GM19395 (cell line): ENCODE measurements at regions not wholly inside any gene's neighbourhood (a gene's known extent, or its start where the extent isn't known, plus 50 kb on each side); places are given as distances from the start of the nearest gene placed in this dataset.

ENCODE experiments used
- ATAC-seq: cut with Tn5 transposase; IDR thresholded peaks from one replicate; pipeline ENCODE4 v1.9.1; 2021; ENCODE audit warnings: mild to moderate bottlenecking, moderate library complexity; ENCODE audit not compliant: unreplicated experiment

- no peak for ATAC-seq
Measured at GRCh38 chr10:44042075-44042770, 342.7 kb downstream of the CXCL12 start.

- no peak for ATAC-seq
Measured at GRCh38 chr10:44039599-44039998, 345.3 kb downstream of the CXCL12 start.

DNA sequence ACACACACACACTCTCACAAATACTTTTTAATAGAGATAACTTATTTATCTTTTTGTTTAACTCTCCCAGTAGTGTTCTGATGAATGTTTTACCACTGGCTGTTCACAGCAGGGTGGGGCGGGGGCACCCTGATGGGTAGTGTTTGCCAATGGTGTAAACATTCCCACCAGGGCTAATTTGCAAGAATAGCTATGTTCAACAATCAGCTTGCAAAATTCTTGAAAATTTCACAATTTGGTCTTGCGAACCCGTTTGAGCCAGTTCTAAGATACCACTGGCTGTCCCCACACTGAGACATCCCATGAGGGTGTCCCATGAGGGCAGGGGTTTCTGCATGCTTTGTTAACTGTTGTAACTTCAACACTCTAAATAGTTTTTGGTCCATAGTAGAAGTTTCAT is 348.5 kb downstream of the CXCL12 start:
- no peak for ATAC-seq

GRCh38 chr10:44035474-44036197 is 349.3 kb downstream of the CXCL12 start:
- ATAC-seq: no peak

DNA sequence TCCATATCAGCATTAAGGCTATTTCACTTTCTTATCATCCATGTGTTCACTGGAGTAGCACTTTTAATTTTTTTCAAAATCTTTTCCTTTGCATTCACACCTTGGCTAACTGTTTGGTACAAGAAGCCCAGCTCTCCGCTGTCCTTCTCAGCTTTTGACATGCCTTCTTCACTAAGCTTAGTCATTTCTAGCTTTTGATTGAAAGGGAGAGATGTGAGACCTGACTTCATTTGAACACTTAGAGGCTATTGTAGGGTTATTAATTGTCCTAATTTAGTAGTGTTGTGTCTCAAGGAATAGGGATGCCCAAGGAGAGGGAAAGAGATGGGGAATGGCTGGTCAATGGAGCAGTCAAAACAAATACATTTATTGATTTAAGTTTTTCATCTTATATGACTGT is 350.0 kb downstream of the CXCL12 start:
- ATAC-seq: no peak

DNA sequence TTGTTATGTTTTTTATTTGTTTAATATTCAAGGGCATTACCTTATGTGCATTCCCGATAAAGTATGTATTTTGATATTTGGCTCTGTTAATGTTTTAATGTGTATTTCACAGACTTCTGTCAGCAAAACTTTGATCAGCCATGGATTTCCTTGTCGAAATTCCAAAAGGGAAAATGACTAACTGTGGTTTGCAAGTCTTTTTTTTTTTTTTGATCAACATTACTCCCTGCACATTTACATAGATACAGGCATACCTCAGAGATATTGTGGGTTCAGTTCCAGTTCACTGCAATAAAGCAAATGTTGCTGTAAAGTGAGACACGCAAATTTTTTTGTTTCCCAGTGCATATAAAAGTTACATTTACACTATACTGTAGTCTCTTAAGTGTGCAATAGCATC is 351.9 kb downstream of the CXCL12 start:
- no peak for ATAC-seq

- ATAC-seq: no peak
Measured at GRCh38 chr10:44032216-44032615, 352.7 kb downstream of the CXCL12 start.

GRCh38 chr10:44030738-44031137 is 354.2 kb downstream of the CXCL12 start:
- no peak for ATAC-seq

DNA sequence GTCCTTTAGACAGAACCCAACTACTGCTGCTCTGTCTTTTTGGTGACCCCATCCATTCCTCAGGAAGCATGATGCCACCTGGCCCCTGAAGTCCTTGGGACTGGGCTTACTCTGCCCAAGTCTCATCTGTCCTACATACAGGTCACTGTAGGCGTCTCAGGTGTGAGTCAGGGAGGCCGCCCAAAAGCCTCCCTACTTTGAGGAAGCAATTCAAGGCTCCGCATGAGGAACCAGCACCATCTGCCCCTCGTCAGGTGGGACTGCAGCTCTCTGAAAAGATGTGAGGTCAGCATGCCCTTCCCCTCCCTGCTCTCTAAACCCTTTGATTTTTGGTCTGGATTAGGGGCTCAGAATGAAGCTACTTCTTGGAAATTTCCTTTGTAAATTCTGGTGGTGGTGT is 354.8 kb downstream of the CXCL12 start:
- peak; percentile 57 for ATAC-seq

- ATAC-seq: no peak
Measured at GRCh38 chr10:44028384-44029137, 356.3 kb downstream of the CXCL12 start.

DNA sequence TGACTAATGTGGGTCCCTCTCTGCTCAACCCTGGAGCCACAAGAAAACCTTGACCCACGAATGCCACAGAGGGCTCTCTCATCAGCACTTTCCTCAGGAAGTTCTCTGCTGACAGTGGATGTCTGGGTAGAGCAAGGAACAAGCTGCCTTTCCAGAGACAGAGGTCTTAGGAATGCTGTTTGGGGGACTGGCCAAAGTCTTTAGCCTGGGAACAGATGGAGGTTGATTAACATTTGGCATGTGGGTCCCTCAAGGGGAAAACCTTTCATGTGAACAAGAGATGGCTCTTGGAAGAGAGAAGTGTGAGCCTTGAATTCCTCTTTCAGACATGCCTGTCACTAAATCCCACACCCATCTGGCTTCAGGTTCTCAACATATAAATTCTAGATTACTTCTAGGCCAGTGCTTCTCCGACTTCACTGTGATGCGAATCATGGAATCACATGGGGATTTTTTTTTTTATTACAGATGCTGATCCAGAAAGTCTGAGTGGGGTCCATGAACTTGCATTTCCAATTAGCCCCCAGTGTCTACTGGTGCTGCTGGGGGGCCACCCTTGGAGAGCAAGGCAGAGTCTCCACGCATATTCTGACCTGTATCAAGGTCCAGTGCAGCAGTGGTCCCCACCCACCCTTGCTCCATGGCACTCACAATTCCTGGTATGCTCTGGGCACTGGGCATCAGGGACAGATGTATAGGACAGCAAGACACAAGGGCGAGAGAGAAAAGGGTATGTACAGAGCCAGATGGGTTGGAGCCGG is 360.4 kb downstream of the CXCL12 start:
- ATAC-seq: no peak

DNA sequence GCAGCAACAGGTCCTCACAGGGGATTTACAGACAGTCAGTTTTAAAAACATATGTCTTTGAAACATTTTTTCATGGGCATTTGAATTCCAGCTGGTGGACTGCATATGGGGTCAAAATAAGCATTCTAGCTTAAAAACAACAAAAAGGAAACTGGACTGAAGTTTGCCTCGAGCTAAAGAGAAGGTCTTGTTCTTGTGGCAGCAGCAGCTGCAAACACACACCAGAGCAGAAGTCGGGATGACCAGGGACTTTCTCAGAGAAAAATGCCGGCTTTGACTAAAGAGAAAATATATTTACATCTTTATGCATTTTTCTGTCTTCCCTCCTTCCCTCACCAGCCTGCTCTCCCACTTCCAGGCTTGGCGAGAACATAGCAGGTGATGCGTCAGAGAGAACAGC is 361.4 kb downstream of the CXCL12 start:
- ATAC-seq: no peak

- ATAC-seq: no peak
Measured at GRCh38 chr10:44022203-44022602, 362.7 kb downstream of the CXCL12 start.

DNA sequence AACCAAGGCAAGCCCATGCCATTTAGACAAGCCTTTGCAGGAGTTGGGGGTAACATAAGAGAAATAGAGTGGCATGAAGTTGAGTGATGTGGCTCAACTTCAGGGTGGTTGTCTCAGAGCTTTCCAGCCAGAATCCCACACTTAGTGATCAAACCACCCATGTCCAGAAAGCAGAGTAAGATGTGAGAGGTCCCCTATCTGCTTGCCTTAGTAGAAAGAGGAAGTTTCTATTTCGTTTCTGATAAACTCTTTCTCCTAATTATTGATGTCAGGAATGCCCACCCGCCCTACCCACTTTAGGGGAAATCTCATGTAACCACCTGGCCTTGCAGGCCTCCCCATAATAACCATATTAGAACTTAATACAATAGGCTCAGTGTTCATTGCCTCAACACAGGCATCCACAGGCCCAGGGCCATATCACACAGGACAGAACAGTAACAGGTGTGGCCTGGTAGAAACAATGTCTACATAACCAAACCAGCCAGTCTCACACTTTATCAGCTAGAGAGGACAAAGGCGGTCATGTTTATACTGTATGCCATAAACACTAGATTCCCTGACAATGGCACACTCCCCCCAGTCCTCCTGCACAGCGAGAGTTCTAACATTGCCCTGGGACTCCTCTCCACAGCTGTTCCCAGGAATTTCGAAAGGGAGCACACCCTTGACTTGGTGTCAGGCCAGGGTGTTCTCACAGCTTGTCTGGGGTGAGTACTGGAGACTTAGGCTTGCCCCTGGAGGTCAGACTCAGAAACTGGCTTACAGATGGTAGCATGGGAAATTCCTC is 364.4 kb downstream of the CXCL12 start:
- no peak for ATAC-seq

DNA sequence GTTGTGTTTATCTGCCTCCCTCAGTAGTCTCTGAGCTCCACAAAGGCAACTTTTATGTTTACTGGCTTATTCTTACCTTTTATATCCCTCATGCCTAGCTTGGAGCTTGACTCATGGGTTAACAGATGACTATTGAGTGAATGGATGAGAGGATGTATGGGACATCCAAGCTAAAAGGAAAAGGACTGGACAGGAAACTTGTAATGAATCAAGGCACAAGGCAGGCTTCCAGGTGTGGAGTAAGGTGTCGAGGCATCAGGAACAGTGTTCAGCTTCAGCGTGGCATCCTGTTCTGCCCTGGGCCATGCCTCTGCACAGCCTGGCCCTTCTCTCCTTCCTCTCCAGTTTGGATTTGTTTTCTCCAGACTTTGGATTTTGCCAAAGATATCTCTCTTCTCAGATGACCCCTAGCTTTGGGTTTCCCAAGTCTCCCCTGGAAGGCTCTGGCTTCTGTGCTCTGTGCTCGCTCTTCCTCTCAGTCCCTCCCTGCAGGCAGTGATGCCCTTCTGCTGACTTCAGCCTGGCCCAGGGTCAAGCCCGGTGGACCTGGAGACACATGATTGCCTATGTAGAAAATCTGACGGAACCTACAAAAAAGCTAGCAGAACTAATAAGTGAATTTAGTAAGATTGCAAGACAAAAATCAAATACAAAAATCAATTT is 367.3 kb downstream of the CXCL12 start:
- no peak for ATAC-seq

DNA sequence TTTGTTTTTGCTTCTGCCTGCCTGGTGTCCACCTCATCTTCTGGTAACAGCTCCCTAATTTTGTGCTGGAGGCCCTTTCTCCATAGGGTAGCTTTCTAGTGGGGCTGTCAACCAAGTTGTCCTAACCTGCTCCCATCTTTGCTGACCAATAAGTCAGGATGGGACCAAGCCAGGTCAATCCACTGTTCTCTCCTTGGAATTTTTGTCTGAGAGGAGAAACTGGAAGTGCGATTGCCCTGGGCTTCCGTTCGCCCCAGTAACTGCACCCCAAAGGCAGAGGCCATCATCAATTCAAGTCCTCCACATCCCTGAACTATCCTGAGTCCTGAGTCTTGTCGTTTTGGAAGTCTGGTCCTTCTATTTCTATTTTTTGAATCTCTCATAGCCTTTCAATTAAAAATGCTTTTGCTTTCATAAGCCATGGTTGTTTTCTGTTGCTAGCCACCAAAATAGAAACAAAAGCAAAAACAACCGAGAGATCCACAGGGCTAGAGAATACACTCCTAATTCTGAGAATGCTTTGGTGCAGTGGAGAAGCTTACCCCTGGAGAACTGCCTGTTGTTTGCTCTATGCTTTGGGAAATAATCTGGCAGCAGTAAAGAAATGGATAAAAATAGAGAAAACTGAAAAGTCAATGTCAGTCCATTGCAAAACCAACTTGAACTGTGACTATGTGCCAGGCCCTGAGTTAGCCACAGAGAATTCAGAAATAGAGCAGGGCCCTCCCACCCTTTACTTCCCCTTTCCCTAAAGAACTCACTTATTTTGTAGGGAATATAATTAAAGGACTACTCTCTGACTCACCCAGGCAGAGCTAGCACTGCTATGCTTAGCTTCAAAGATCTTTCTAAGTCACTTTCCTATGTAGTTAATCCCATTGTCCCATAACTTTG is 368.1 kb downstream of the CXCL12 start:
- no peak for ATAC-seq

GRCh38 chr10:44015702-44016500 is 367.2 kb upstream of the ZNF32 start:
- no peak for ATAC-seq

- ATAC-seq: no peak
Measured at GRCh38 chr10:44014644-44015250, 366.1 kb upstream of the ZNF32 start.
